CD14-positive monocyte (primary cell): ENCODE measurements at regions not wholly inside any gene's neighbourhood (a gene's known extent, or its start where the extent isn't known, plus 50 kb on each side); places are given as distances from the start of the nearest gene placed in this dataset.

Experiments used
- DNase-seq, 3 donors: peaks; one replicate each; pipeline ENCODE4 v3.0.0-alpha.2; 2011 to 2022
- H2AFZ ChIP-seq: 2 replicates; pipeline ENCODE4 v1.6.0; 2012; ENCODE audit warnings: mild to moderate bottlenecking, low read depth, low read length, inconsistent platforms; ENCODE audit not compliant: insufficient read depth, poor library complexity, severe bottlenecking
- H3K27ac ChIP-seq, 2 donors: 1 replicate in 1 of 2; 2 replicates in 1 of 2; pipeline ENCODE4 v1.5.1; 2012 to 2013; ENCODE audit warnings: low read length in 2 of 2, control low read depth in 1 of 2, inconsistent platforms in 1 of 2, low read depth in 1 of 2, mild to moderate bottlenecking in 1 of 2
- H3K27me3 ChIP-seq, 2 donors: one replicate each; pipeline versions ENCODE4 v1.6.0 to v1.6.1; 2011 to 2013; ENCODE audit warnings: low read length in 2 of 2; ENCODE audit not compliant: control insufficient read depth in 2 of 2, insufficient read depth in 2 of 2
- H3K36me3 ChIP-seq, 2 donors: replicated peaks in 1 of 2; 1 replicate in 1 of 2; 2 replicates in 1 of 2; pipeline versions ENCODE4 v1.5.1 to v1.6.1; 2012 to 2013; ENCODE audit warnings: low read length in 2 of 2, control low read depth in 1 of 2, inconsistent platforms in 1 of 2, mild to moderate bottlenecking in 1 of 2; ENCODE audit not compliant: insufficient read depth in 2 of 2, control insufficient read depth in 1 of 2
- H3K4me1 ChIP-seq, 2 donors: 1 replicate in 1 of 2; 2 replicates in 1 of 2; pipeline versions ENCODE4 v1.5.1 to v1.6.1; 2012 to 2013; ENCODE audit warnings: low read length in 2 of 2, control low read depth in 1 of 2, inconsistent platforms in 1 of 2, mild to moderate bottlenecking in 1 of 2, moderate library complexity in 1 of 2; ENCODE audit not compliant: insufficient read depth in 2 of 2, control insufficient read depth in 1 of 2
- H3K4me2 ChIP-seq: replicated peaks from 2 replicates; pipeline ENCODE3; 2012; ENCODE audit warnings: low read length, moderate library complexity, mild to moderate bottlenecking; ENCODE audit not compliant: poor library complexity, severe bottlenecking; ENCODE audit errors: extremely low read depth
- H3K4me3 ChIP-seq, 3 experiments: fragments of 200-600 bp in 1 of 3; sonication (generic) in 1 of 3; replicated peaks in 1 of 3; 1 replicate in 2 of 3; 2 replicates in 1 of 3; pipeline ENCODE4 v1.5.1; 2011 to 2013; ENCODE audit warnings: low read length in 3 of 3, mild to moderate bottlenecking in 3 of 3, control low read depth in 2 of 3, low read depth in 2 of 3, inconsistent platforms in 1 of 3, moderate library complexity in 1 of 3
- H3K79me2 ChIP-seq: 2 replicates; pipeline ENCODE4 v1.6.0; 2012; ENCODE audit warnings: mild to moderate bottlenecking, control low read depth, inconsistent platforms, low read length, moderate library complexity; ENCODE audit not compliant: insufficient read depth
- H3K9ac ChIP-seq: 2 replicates; pipeline ENCODE4 v1.6.0; 2017; ENCODE audit warnings: low read length, mild to moderate bottlenecking; ENCODE audit not compliant: insufficient read depth, poor library complexity, severe bottlenecking
- H3K9me3 ChIP-seq, 2 donors: replicated peaks in 1 of 2; 1 replicate in 1 of 2; 2 replicates in 1 of 2; pipeline versions ENCODE4 v1.5.1 to v1.6.1; 2012 to 2013; ENCODE audit warnings: low read length in 2 of 2, control low read depth in 1 of 2; ENCODE audit not compliant: control insufficient read depth in 1 of 2, insufficient read depth in 1 of 2
- H4K20me1 ChIP-seq: 2 replicates; pipeline ENCODE4 v1.6.0; 2012; ENCODE audit warnings: mild to moderate bottlenecking, low read length, control low read depth, moderate library complexity; ENCODE audit not compliant: insufficient read depth
- H3K27ac Mint-ChIP-seq, 7 donors: one replicate each; pipeline ENCODE4 v1.8.0; 2020; ENCODE audit warnings: mild to moderate bottlenecking in 7 of 7, mixed read lengths in 7 of 7, moderate library complexity in 6 of 7, inconsistent platforms in 2 of 7
- H3K27me3 Mint-ChIP-seq, 3 donors: one replicate each; pipeline ENCODE4 v1.8.0; 2021 to 2022; ENCODE audit warnings: low read depth in 3 of 3, mild to moderate bottlenecking in 3 of 3, mixed read lengths in 3 of 3, moderate library complexity in 3 of 3, inconsistent platforms in 1 of 3
- H3K36me3 Mint-ChIP-seq, 2 donors: one replicate each; pipeline ENCODE4 v1.8.0; 2020; ENCODE audit warnings: mixed read lengths in 2 of 2, inconsistent platforms in 1 of 2, mild to moderate bottlenecking in 1 of 2
- H3K4me1 Mint-ChIP-seq: one replicate; pipeline ENCODE4 v1.8.0; 2020; ENCODE audit warnings: mild to moderate bottlenecking, mixed read lengths
- H3K4me3 Mint-ChIP-seq, 2 donors: one replicate each; pipeline ENCODE4 v1.8.0; 2020; ENCODE audit warnings: mild to moderate bottlenecking in 2 of 2, mixed read lengths in 2 of 2, moderate library complexity in 1 of 2
- H3K9me3 Mint-ChIP-seq, 7 donors: one replicate each; pipeline ENCODE4 v1.8.0; 2020 to 2022; ENCODE audit warnings: mixed read lengths in 7 of 7, mild to moderate bottlenecking in 6 of 7, moderate library complexity in 6 of 7, inconsistent platforms in 2 of 7
- CTCF ChIP-seq: fragments of 200-600 bp; IDR thresholded peaks from one replicate; pipeline ENCODE4 v1.8.0; 2022; ENCODE audit warnings: antibody characterized with exemption, mild to moderate bottlenecking
- WGBS: methylation state at CpG from one replicate; pipeline ENCODE4 v1.1.5; 2013; ENCODE audit warnings: missing lambda C conversion rate; ENCODE audit not compliant: insufficient coverage; 5-methylcytosine and 5-hydroxymethylcytosine counted together
- intact Hi-C, 2 donors: fragments of 100-400 bp; cut with micrococcal nuclease; formaldehyde crosslinking; loops; one replicate each; pipeline versions ENCODE4 v1.15.0 to v1.15.1; 2023

- H2AFZ ChIP-seq: no peak overlapping the region
- Mint-ChIP-seq H3K27ac (no peak overlapping the region), H3K4me3 (no peak overlapping the region), H3K4me1 (peaks cover 4% of the 10 kb centered on the region), H3K9me3 (no peaks in the 10 kb centered on the region), H3K27me3 (peaks cover 8 to 18% (median 10%) of the 10 kb centered on the region in 3 donors), H3K36me3 (no peaks in the 10 kb centered on the region)
- no peak overlapping the region for H3K4me3 ChIP-seq
- H3K27me3 ChIP-seq: peaks cover 6 to 8% of the 10 kb centered on the region in 2 donors
- H3K4me1 ChIP-seq: no peaks in the 10 kb centered on the region
- no peaks in the 10 kb centered on the region for H3K36me3 ChIP-seq
- no peaks in the 10 kb centered on the region for H3K9me3 ChIP-seq
- no peak overlapping the region for H3K27ac ChIP-seq
- no peaks in the 10 kb centered on the region for H3K79me2 ChIP-seq
- no peaks in the 10 kb centered on the region for H4K20me1 ChIP-seq
- DNase-seq: no peak
- H3K9ac ChIP-seq: no peak overlapping the region
- 100% methylated on average over 1 of the region's 4 CpGs for WGBS
- no peak overlapping the region for H3K4me2 ChIP-seq
- intact Hi-C loops: no loop called here
- no peak for TF ChIP-seq CTCF
Observed at GRCh38 chr5:74334062-74334761, 306.3 kb downstream of the ENC1 start.

- no peak overlapping the region for H3K4me3 ChIP-seq
- no peaks in the 10 kb centered on the region for H3K9me3 Mint-ChIP-seq
- H3K9me3 ChIP-seq: no peaks in the 10 kb centered on the region
- H3K27me3 Mint-ChIP-seq: peaks cover 8 to 18% (median 10%) of the 10 kb centered on the region in 3 donors
- peaks cover 4% of the 10 kb centered on the region for H3K4me1 Mint-ChIP-seq
- TF ChIP-seq CTCF: no peak
- H3K36me3 Mint-ChIP-seq: no peaks in the 10 kb centered on the region
- H2AFZ ChIP-seq: no peak overlapping the region
- intact Hi-C loops: no loop called here
- no peaks in the 10 kb centered on the region for H3K4me1 ChIP-seq
- H3K4me3 Mint-ChIP-seq: no peak overlapping the region
- no peak for DNase-seq
- H3K79me2 ChIP-seq: no peaks in the 10 kb centered on the region
- H3K27ac Mint-ChIP-seq: no peak overlapping the region
- H3K27me3 ChIP-seq: peaks cover 4 to 8% of the 10 kb centered on the region in 2 donors
- H3K27ac ChIP-seq: no peak overlapping the region
- H3K4me2 ChIP-seq: no peak overlapping the region
- no peak overlapping the region for H3K9ac ChIP-seq
- no peaks in the 10 kb centered on the region for H4K20me1 ChIP-seq
- no peaks in the 10 kb centered on the region for H3K36me3 ChIP-seq
Observed at GRCh38 chr5:74333430-74333829, 307.1 kb downstream of the ENC1 start.
